Fibroblast of pulmonary artery (primary cell): ENCODE measurements at regions not wholly inside any gene's neighbourhood (a gene's known extent, or its start where the extent isn't known, plus 50 kb on each side); places are given as distances from the start of the nearest gene placed in this dataset.

Source experiments
- DNase-seq: peaks from one replicate; pipeline ENCODE4 v3.0.0-alpha.2; 2010; ENCODE audit warnings: low read depth
- H3K4me3 ChIP-seq: replicated peaks from 2 replicates; pipeline ENCODE4 v1.5.1; 2011; ENCODE audit warnings: low read depth, mild to moderate bottlenecking, control low read depth, low read length, moderate library complexity
- CTCF ChIP-seq: IDR thresholded peaks from 2 replicates; pipeline ENCODE4 v1.5.1; 2011; ENCODE audit warnings: mild to moderate bottlenecking, control low read depth, low read length, inconsistent platforms; ENCODE audit errors: missing control alignments

GRCh38 chr6:793261-793660 lies 100.3 kb upstream of the EXOC2 start:
- no peak for DNase-seq
- TF ChIP-seq CTCF: no peak
- H3K4me3 ChIP-seq: no peak overlapping the region

DNA sequence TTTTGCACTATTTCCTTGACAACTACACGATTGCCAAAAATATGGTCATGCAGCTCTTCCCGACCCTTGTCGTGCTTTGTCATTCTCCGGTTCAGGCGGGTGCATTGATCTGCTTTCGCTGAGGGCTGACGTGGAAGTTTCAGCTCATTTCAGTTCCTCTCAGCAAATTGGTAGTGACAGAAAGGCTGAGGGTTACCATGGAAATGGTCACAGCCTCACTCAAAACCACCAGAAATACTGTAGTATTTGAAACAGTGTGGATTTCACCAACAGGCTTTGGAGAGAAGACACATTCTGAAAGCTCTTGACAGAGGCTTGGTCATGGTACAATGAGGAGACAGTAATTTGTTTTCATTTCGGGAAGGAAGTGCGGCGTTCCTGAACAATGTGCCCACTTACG lies 99.7 kb upstream of the EXOC2 start:
- no peak for DNase-seq
- no peak overlapping the region for H3K4me3 ChIP-seq
- TF ChIP-seq CTCF: no peak

DNA sequence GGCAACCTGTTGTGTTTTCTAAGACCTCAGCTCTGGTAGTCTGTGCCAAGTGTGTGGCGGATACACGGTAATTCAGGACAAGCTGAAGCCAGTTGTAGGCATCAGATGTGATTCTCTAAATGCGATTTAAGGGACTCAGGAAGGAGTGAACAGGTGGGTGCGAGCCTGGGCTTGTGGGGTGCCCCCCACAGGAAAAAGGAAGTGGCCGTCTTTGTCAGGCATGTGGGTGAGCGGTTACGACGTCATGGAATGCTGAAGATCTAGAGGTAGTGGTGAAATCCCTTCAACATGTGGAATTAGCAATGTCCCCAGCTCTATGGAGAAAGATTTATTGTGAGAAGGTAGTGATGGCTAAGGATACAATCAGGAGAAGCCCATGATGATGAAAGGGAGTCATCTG lies 95.1 kb upstream of the EXOC2 start:
- no peak for TF ChIP-seq CTCF
- DNase-seq: no peak
- no peak overlapping the region for H3K4me3 ChIP-seq

GRCh38 chr6:786946-787763 lies 94.2 kb upstream of the EXOC2 start:
- TF ChIP-seq CTCF: peak; percentile 65
- H3K4me3 ChIP-seq: no peak overlapping the region
- DNase-seq: peak; percentile 21

- TF ChIP-seq CTCF: no peak
- no peak overlapping the region for H3K4me3 ChIP-seq
- DNase-seq: no peak
These were observed 91.2 kb upstream of the EXOC2 start for GRCh38 chr6:783966-784735.

GRCh38 chr6:782141-782540 lies 89.2 kb upstream of the EXOC2 start:
- H3K4me3 ChIP-seq: no peak overlapping the region
- DNase-seq: no peak
- TF ChIP-seq CTCF: no peak
